ENCODE measurements at regions not wholly inside any gene's neighbourhood (a gene's known extent, or its start where the extent isn't known, plus 50 kb on each side); places are given as distances from the start of the nearest gene placed in this dataset.

DNA sequence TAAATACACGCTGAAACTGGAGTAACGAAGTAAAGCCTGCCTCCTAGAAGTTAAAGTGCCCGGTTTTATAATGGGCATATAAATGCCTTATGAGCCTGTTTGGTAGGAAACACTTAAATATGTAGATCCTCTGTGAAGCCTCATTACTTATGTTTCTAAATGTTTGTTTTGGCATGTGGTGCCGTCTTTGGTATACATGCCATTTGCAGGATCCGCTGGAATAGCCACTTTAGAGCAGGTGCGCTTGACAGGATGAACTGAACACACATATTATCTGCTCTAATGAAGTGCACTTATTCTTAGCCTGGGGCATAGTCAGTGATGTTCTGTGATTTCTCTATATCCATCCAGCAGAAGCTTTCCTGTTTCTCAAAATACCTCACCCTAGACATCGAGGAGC is 778.1 kb upstream of the WWC1 start:
- TF ChIP-seq, protein P1, sequence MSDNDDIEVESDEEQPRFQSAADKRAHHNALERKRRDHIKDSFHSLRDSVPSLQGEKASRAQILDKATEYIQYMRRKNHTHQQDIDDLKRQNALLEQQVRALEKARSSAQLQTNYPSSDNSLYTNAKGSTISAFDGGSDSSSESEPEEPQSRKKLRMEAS (IDR thresholded peaks at IDR 0.05) = no peak
- TF ChIP-seq FOXA1 (IDR thresholded peaks at IDR 0.05) (no peak), TAF1 (conservative IDR thresholded peaks at IDR 0.05) (no peak), RXRA (IDR thresholded peaks at IDR 0.05) (no peak), JUND (IDR thresholded peaks at IDR 0.05) (no peak), RAD21 (IDR thresholded peaks at IDR 0.05) (no peak), GABPA (IDR thresholded peaks at IDR 0.05 in 1 of 2, conservative IDR thresholded peaks at IDR 0.05 in 1 of 2) (no peak), EGR1 (IDR thresholded peaks at IDR 0.05; ENCODE audit: low read depth in 2 of 2) (no peak), SP1 (IDR thresholded peaks at IDR 0.05) (no peak), NR2F2 (IDR thresholded peaks at IDR 0.05) (no peak)
- TF ChIP-seq, protein P2, sequence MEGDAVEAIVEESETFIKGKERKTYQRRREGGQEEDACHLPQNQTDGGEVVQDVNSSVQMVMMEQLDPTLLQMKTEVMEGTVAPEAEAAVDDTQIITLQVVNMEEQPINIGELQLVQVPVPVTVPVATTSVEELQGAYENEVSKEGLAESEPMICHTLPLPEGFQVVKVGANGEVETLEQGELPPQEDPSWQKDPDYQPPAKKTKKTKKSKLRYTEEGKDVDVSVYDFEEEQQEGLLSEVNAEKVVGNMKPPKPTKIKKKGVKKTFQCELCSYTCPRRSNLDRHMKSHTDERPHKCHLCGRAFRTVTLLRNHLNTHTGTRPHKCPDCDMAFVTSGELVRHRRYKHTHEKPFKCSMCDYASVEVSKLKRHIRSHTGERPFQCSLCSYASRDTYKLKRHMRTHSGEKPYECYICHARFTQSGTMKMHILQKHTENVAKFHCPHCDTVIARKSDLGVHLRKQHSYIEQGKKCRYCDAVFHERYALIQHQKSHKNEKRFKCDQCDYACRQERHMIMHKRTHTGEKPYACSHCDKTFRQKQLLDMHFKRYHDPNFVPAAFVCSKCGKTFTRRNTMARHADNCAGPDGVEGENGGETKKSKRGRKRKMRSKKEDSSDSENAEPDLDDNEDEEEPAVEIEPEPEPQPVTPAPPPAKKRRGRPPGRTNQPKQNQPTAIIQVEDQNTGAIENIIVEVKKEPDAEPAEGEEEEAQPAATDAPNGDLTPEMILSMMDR (IDR thresholded peaks at IDR 0.05; ENCODE audit: low read depth, low read length, missing input control) = no peak
- TF ChIP-seq, protein P3, sequence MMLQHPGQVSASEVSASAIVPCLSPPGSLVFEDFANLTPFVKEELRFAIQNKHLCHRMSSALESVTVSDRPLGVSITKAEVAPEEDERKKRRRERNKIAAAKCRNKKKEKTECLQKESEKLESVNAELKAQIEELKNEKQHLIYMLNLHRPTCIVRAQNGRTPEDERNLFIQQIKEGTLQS (IDR thresholded peaks at IDR 0.05) = no peak
- TF ChIP-seq, protein P4, sequence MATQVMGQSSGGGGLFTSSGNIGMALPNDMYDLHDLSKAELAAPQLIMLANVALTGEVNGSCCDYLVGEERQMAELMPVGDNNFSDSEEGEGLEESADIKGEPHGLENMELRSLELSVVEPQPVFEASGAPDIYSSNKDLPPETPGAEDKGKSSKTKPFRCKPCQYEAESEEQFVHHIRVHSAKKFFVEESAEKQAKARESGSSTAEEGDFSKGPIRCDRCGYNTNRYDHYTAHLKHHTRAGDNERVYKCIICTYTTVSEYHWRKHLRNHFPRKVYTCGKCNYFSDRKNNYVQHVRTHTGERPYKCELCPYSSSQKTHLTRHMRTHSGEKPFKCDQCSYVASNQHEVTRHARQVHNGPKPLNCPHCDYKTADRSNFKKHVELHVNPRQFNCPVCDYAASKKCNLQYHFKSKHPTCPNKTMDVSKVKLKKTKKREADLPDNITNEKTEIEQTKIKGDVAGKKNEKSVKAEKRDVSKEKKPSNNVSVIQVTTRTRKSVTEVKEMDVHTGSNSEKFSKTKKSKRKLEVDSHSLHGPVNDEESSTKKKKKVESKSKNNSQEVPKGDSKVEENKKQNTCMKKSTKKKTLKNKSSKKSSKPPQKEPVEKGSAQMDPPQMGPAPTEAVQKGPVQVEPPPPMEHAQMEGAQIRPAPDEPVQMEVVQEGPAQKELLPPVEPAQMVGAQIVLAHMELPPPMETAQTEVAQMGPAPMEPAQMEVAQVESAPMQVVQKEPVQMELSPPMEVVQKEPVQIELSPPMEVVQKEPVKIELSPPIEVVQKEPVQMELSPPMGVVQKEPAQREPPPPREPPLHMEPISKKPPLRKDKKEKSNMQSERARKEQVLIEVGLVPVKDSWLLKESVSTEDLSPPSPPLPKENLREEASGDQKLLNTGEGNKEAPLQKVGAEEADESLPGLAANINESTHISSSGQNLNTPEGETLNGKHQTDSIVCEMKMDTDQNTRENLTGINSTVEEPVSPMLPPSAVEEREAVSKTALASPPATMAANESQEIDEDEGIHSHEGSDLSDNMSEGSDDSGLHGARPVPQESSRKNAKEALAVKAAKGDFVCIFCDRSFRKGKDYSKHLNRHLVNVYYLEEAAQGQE (IDR thresholded peaks at IDR 0.05) = no peak
- TF ChIP-seq, protein P5, sequence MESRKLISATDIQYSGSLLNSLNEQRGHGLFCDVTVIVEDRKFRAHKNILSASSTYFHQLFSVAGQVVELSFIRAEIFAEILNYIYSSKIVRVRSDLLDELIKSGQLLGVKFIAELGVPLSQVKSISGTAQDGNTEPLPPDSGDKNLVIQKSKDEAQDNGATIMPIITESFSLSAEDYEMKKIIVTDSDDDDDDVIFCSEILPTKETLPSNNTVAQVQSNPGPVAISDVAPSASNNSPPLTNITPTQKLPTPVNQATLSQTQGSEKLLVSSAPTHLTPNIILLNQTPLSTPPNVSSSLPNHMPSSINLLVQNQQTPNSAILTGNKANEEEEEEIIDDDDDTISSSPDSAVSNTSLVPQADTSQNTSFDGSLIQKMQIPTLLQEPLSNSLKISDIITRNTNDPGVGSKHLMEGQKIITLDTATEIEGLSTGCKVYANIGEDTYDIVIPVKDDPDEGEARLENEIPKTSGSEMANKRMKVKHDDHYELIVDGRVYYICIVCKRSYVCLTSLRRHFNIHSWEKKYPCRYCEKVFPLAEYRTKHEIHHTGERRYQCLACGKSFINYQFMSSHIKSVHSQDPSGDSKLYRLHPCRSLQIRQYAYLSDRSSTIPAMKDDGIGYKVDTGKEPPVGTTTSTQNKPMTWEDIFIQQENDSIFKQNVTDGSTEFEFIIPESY (IDR thresholded peaks at IDR 0.05) = no peak

Data from liver (tissue), 3 donors.